IPS-20b (cell line): ENCODE measurements at regions not wholly inside any gene's neighbourhood (a gene's known extent, or its start where the extent isn't known, plus 50 kb on each side); places are given as distances from the start of the nearest gene placed in this dataset.

Source experiments
- H3K27ac ChIP-seq: one replicate; pipeline ENCODE4 v1.5.1; 2013; ENCODE audit warnings: low read length
- H3K27me3 ChIP-seq: 2 replicates; pipeline ENCODE4 v1.6.1; 2013; ENCODE audit warnings: mild to moderate bottlenecking, low read length, inconsistent platforms; ENCODE audit not compliant: insufficient read depth
- H3K36me3 ChIP-seq: 2 replicates; pipeline ENCODE4 v1.6.1; 2013; ENCODE audit warnings: low read depth, mild to moderate bottlenecking, inconsistent platforms, low read length, moderate library complexity; ENCODE audit not compliant: insufficient read depth
- H3K4me1 ChIP-seq: 2 replicates; pipeline ENCODE4 v1.6.1; 2013; ENCODE audit warnings: mild to moderate bottlenecking, control low read depth, inconsistent platforms, low read length, moderate library complexity; ENCODE audit not compliant: insufficient read depth
- H3K4me3 ChIP-seq: 2 replicates; pipeline ENCODE4 v1.5.1; 2013; ENCODE audit warnings: mild to moderate bottlenecking, low read length, inconsistent platforms
- H3K9ac ChIP-seq: 2 replicates; pipeline ENCODE4 v1.6.1; 2013; ENCODE audit warnings: low read depth, mild to moderate bottlenecking, inconsistent platforms, low read length, moderate library complexity
- H3K9me3 ChIP-seq: 2 replicates; pipeline ENCODE4 v1.6.1; 2013; ENCODE audit warnings: mild to moderate bottlenecking, low read depth, low read length, inconsistent platforms; ENCODE audit not compliant: insufficient read depth

GRCh38 chr9:116083837-116084236, 69.8 kb upstream of the PAPPA start:
- Histone ChIP-seq H3K9me3 (no peaks in the 10 kb centered on the region), H3K36me3 (no peaks in the 10 kb centered on the region), H3K27ac (no peak overlapping the region), H3K27me3 (no peaks in the 10 kb centered on the region), H3K9ac (no peak overlapping the region), H3K4me3 (no peak overlapping the region), H3K4me1 (no peaks in the 10 kb centered on the region)

- no peaks in the 10 kb centered on the region for H3K9me3 ChIP-seq
- no peak overlapping the region for H3K9ac ChIP-seq
- no peak overlapping the region for H3K4me3 ChIP-seq
- no peaks in the 10 kb centered on the region for H3K27me3 ChIP-seq
- no peaks in the 10 kb centered on the region for H3K4me1 ChIP-seq
- H3K36me3 ChIP-seq = no peaks in the 10 kb centered on the region
- H3K27ac ChIP-seq = no peak overlapping the region
These were observed 69.1 kb upstream of the PAPPA start for GRCh38 chr9:116084497-116084896.

- no peaks in the 10 kb centered on the region for H3K9me3 ChIP-seq
- no peak overlapping the region for H3K27ac ChIP-seq
- H3K27me3 ChIP-seq = no peaks in the 10 kb centered on the region
- no peaks in the 10 kb centered on the region for H3K36me3 ChIP-seq
- no peak overlapping the region for H3K9ac ChIP-seq
- no peaks in the 10 kb centered on the region for H3K4me1 ChIP-seq
- no peak overlapping the region for H3K4me3 ChIP-seq
These were observed 66.3 kb upstream of the PAPPA start for GRCh38 chr9:116087246-116087645.

- Histone ChIP-seq H3K27ac (no peak overlapping the region), H3K9me3 (no peaks in the 10 kb centered on the region), H3K4me3 (no peak overlapping the region), H3K27me3 (no peaks in the 10 kb centered on the region), H3K4me1 (no peaks in the 10 kb centered on the region), H3K9ac (no peak overlapping the region), H3K36me3 (no peaks in the 10 kb centered on the region)
These were observed 65.8 kb upstream of the PAPPA start for GRCh38 chr9:116087751-116088194.

- Histone ChIP-seq H3K4me3 (no peak overlapping the region), H3K27ac (no peak overlapping the region), H3K4me1 (no peaks in the 10 kb centered on the region), H3K9me3 (no peaks in the 10 kb centered on the region), H3K9ac (no peak overlapping the region), H3K27me3 (no peaks in the 10 kb centered on the region), H3K36me3 (no peaks in the 10 kb centered on the region)
These were observed 65.2 kb upstream of the PAPPA start for GRCh38 chr9:116088396-116088795.

GRCh38 chr9:116090030-116090770, 63.4 kb upstream of the PAPPA start:
- H3K36me3 ChIP-seq = no peaks in the 10 kb centered on the region
- no peak overlapping the region for H3K27ac ChIP-seq
- no peak overlapping the region for H3K4me3 ChIP-seq
- H3K9ac ChIP-seq = no peak overlapping the region
- no peaks in the 10 kb centered on the region for H3K9me3 ChIP-seq
- no peaks in the 10 kb centered on the region for H3K27me3 ChIP-seq
- no peaks in the 10 kb centered on the region for H3K4me1 ChIP-seq

- Histone ChIP-seq H3K4me3 (no peak overlapping the region), H3K27me3 (no peaks in the 10 kb centered on the region), H3K36me3 (no peaks in the 10 kb centered on the region), H3K27ac (no peak overlapping the region), H3K9ac (no peak overlapping the region), H3K4me1 (peaks cover 6% of the 10 kb centered on the region; the same call in 1 of the 2 replicates), H3K9me3 (no peaks in the 10 kb centered on the region)
These were observed 58.7 kb upstream of the PAPPA start for GRCh38 chr9:116094846-116095245.

- Histone ChIP-seq H3K27me3 (no peaks in the 10 kb centered on the region), H3K9me3 (no peaks in the 10 kb centered on the region), H3K4me1 (peaks cover 6% of the 10 kb centered on the region; the same call in 1 of the 2 replicates), H3K9ac (no peak overlapping the region), H3K4me3 (no peak overlapping the region), H3K36me3 (no peaks in the 10 kb centered on the region), H3K27ac (no peak overlapping the region)
These were observed 58.2 kb upstream of the PAPPA start for GRCh38 chr9:116095403-116095802.

GRCh38 chr9:116096046-116096445, 57.5 kb upstream of the PAPPA start:
- Histone ChIP-seq H3K9ac (no peak overlapping the region), H3K4me1 (peaks cover 6% of the 10 kb centered on the region; the same call in 1 of the 2 replicates), H3K27me3 (no peaks in the 10 kb centered on the region), H3K4me3 (no peak overlapping the region), H3K27ac (no peak overlapping the region), H3K36me3 (no peaks in the 10 kb centered on the region), H3K9me3 (no peaks in the 10 kb centered on the region)

- no peaks in the 10 kb centered on the region for H3K9me3 ChIP-seq
- H3K36me3 ChIP-seq = no peaks in the 10 kb centered on the region
- no peak overlapping the region for H3K27ac ChIP-seq
- peaks cover 6% of the 10 kb centered on the region; the same call in 1 of the 2 replicates for H3K4me1 ChIP-seq
- no peaks in the 10 kb centered on the region for H3K27me3 ChIP-seq
- no peak overlapping the region for H3K9ac ChIP-seq
- no peak overlapping the region for H3K4me3 ChIP-seq
These were observed 56.7 kb upstream of the PAPPA start for GRCh38 chr9:116096853-116097252.

GRCh38 chr9:116098476-116098875, 55.1 kb upstream of the PAPPA start:
- peaks cover 6% of the 10 kb centered on the region; the same call in 1 of the 2 replicates for H3K4me1 ChIP-seq
- H3K9ac ChIP-seq = no peak overlapping the region
- H3K27me3 ChIP-seq = no peaks in the 10 kb centered on the region
- H3K4me3 ChIP-seq = no peak overlapping the region
- H3K27ac ChIP-seq = no peak overlapping the region
- H3K9me3 ChIP-seq = no peaks in the 10 kb centered on the region
- H3K36me3 ChIP-seq = no peaks in the 10 kb centered on the region

- no peak overlapping the region for H3K4me3 ChIP-seq
- H3K36me3 ChIP-seq = no peaks in the 10 kb centered on the region
- no peaks in the 10 kb centered on the region for H3K9me3 ChIP-seq
- H3K4me1 ChIP-seq = peaks cover 6% of the 10 kb centered on the region; the same call in 1 of the 2 replicates
- H3K27me3 ChIP-seq = no peaks in the 10 kb centered on the region
- no peak overlapping the region for H3K9ac ChIP-seq
- H3K27ac ChIP-seq = no peak overlapping the region
These were observed 53.8 kb upstream of the PAPPA start for GRCh38 chr9:116099821-116100220.
